ENCODE measurements at regions not wholly inside any gene's neighbourhood (a gene's known extent, or its start where the extent isn't known, plus 50 kb on each side); places are given as distances from the start of the nearest gene placed in this dataset.
"Not testable (repeated sequence)": the region's sequence is repeated elsewhere in the genome, so short reads cannot be mapped to it uniquely, and the experiment has no call there.

- TF ChIP-seq, protein P1, sequence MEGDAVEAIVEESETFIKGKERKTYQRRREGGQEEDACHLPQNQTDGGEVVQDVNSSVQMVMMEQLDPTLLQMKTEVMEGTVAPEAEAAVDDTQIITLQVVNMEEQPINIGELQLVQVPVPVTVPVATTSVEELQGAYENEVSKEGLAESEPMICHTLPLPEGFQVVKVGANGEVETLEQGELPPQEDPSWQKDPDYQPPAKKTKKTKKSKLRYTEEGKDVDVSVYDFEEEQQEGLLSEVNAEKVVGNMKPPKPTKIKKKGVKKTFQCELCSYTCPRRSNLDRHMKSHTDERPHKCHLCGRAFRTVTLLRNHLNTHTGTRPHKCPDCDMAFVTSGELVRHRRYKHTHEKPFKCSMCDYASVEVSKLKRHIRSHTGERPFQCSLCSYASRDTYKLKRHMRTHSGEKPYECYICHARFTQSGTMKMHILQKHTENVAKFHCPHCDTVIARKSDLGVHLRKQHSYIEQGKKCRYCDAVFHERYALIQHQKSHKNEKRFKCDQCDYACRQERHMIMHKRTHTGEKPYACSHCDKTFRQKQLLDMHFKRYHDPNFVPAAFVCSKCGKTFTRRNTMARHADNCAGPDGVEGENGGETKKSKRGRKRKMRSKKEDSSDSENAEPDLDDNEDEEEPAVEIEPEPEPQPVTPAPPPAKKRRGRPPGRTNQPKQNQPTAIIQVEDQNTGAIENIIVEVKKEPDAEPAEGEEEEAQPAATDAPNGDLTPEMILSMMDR (IDR thresholded peaks at IDR 0.05) = not testable (repeated sequence)
- not testable (repeated sequence) for TF ChIP-seq POLR2AphosphoS5, POLR2A (IDR thresholded peaks at IDR 0.05)
These were observed 200.5 kb downstream of the FCRL5 start for GRCh38 chr1:157351800-157352199.

Measured in upper lobe of left lung (tissue), 4 donors.